CD1c-positive myeloid dendritic cell (primary cell): ENCODE measurements at regions not wholly inside any gene's neighbourhood (a gene's known extent, or its start where the extent isn't known, plus 50 kb on each side); places are given as distances from the start of the nearest gene placed in this dataset.
"Not testable (repeated sequence)": the region's sequence is repeated elsewhere in the genome, so short reads cannot be mapped to it uniquely, and the experiment has no call there.

Experiments used
- DNase-seq: peaks from one replicate; pipeline ENCODE4 v3.0.0-alpha.2; 2016; ENCODE audit errors: extremely low spot score

DNA sequence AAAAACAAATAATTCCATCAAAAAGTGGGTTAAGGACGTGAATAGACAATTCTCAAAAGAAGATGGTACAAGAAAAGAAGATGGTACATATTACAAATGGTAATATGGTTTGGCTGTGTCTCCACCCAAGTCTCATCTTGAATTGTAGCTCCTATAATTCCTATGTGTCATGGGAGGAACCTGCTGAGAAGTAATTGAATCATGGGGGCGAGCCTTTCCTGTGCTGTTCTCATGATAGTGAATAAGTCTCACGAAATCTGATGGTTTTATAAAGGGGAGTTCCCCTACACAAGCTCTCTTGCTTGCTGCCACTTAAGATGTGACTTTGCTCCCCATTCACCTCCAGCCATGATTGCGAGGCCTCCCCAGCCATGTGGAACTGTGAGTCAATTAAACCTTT is 172.9 kb downstream of the C11orf91 start:
- DNase-seq, result not testable (repeated sequence)

DNA sequence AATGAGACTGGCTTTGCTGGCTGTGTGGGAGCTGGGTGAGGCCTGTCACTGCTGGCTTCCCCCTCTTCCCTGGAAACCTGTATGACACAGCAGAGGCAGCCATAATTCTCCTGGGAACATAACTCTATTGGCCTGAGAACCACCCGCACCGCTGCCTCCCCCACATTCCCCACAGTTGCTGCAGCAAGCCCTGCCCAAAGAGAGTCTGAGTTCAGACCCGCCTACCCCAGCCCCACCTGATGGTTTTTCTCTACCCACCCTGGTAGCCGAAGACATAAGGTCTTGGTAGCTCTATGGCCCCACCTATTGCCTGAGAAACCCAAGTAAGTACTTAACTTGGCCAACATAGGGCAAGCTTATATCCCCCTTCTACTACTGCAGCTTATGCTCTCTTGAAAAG is 174.8 kb downstream of the C11orf91 start:
- DNase-seq, result no peak

DNA sequence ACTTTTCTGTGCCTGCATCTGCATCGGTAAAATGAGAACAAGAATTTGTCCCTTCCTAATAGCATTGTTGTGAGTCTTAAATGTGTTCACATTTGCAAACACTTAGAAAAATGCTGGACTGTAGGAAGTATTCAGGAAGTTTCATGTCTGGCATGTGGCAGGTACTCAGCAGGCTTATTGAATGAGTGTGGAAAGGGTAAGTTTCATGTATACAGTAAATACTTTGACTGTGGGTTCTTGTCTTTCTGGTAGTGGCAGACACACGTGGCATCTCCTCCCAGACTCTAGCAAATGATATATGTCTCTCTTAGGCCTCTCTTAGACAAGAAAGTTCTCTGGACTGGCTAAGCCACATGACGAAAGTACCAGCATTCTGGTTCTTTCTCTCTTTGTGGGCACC is 179.2 kb downstream of the C11orf91 start:
- no peak for DNase-seq

DNA sequence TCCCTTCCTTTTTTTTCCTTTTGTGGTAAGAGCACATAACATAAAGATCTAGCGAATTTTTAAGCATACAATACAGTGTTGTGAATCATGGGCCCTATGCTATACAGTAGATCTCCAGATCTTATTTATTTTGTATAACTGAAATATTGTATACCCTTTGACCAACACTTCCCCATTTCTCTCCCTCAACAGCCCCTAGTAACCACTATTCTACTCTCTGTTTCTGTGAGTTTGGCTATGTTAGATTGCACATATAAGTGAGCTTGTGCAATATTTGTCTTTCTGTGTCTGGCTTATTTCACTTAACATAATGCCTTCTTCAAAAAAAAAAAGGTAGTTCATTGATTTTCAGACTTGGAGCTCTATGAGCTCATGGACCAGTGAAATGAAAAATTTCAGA is 180.5 kb downstream of the C11orf91 start:
- DNase-seq, result no peak

DNA sequence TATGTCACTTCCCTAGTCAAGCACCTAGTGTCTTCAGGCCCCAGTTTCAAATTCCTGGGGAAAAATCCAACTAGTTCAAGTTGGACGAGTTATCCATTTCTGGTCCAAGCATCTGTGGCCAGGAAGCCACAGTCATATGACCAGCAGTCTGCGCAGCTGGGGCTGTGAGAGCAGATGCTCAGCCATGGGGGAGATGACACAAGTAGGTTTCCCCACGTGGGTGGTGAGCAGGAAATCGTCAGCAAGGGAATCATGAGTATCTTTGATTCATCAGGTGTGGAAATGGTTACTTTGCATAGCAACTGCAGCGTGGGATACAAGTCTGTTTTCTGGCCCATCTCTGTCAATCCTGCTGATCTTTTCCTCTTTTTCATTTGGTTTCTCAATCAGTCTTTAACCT is 185.3 kb downstream of the C11orf91 start:
- DNase-seq, result no peak

DNA sequence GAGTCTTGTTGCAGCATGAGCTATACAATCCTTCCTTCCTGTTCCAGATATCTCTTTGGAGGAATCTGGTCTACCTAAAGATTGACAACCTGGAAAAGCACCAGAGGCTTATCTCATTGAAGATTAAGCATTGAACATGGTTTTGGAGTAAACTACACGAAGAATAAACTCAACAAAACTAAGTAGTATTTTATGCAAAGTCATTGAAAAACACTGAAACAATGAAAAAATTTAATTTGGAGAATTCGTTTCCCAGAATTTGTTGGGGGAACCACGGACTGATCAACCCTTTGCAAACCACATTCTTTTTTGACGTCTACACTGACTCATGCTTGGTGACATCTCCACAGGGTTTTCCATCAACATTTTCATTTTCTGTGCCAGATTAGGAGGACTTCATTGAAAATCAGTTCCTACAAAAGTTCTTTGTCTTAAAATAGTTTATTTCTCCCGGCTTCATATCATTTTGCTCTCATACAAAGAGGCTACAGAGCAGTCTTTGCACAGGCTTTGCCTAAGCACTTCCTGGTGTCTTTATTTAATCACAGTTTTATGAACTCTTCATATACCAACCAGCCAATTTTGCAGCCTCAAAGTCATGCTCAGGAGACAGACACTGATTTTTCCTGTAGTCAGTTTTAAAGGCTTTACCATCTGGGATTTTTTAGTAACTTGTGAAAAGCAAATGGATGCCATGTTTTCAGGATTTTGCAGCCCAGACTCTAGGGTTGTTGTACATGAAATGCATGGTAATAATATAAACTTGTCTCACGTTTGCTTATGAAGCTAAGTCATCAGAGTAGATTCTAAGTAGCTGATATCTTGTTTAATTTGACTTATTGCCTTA is 186.3 kb downstream of the C11orf91 start:
- DNase-seq, result no peak

DNA sequence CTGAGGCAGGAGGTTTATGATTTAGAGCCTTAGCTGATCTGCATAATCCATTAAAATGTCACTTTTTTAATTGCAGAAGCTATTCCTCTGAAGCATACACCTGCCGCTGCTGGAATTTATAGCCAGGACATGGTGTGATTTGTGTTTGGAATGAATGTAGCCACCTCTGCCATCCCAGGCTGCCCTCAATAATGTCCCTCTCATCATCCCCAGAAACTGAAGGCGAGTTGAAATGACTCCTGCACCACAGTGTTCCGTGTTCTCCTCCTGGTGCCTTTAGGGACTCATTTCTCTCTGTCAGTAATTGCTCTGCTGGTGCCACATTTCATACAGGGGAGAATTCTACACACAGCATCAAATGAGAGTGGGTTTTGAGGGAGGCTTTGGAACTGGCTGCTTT is 191.0 kb downstream of the C11orf91 start:
- no peak for DNase-seq

DNA sequence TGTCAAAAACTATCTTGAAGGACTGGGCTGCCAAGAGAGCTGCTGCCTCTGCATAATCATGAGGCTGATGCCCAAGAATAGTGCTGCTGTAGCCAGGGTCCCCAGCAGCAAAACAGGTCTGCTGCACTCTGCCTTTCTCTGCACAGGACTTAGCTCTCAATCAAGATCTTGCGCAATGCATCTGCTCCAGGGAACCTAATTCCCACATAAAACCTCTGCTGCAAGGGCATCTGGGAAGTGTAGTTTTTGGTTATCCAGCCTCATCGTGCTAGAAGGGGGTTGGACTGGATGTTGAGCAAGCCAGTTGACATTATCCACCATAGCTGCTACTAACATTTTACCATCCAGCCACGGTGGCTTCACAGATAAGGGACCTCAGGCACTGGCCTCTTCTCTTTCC is 192.7 kb downstream of the C11orf91 start:
- DNase-seq, result peak; percentile 1

DNA sequence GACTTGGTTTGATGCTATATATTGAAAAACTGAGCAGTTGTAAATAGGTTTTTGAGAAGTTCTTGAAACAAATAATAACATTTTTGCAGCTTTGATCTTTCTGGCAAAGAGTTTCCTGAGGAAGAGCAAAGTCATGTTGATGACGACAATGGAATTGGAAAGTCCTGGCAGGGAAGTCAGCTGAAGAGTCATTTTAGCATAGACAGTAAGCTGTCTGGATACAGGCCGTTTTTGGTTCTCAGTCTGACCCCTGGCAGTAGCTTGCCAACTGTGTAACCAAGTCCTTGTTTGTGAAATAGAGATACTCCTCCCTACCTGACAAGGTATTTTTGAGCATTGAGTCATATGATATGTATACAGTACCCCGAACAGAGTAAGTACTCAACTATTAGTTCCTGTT is 193.3 kb downstream of the C11orf91 start:
- no peak for DNase-seq

DNA sequence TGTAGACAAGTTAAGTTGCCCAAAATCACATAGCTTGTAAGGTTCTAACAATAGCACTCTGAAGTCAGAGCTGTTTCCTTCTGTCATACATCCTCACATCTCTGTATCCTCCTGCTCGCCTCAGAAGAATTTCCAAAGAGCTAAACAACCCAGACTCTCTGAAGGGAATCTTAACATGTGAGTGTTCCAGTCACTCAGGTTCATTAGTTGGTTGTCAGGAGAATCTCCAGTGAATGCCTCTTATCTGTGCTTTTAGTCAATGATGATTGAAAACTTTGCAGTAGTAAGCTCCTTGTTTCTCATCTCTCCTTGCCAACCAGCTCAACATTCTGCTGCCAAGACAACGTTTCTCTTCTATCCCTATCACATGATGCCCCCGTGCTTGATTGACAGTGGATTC is 195.5 kb downstream of the C11orf91 start:
- DNase-seq, result no peak

DNA sequence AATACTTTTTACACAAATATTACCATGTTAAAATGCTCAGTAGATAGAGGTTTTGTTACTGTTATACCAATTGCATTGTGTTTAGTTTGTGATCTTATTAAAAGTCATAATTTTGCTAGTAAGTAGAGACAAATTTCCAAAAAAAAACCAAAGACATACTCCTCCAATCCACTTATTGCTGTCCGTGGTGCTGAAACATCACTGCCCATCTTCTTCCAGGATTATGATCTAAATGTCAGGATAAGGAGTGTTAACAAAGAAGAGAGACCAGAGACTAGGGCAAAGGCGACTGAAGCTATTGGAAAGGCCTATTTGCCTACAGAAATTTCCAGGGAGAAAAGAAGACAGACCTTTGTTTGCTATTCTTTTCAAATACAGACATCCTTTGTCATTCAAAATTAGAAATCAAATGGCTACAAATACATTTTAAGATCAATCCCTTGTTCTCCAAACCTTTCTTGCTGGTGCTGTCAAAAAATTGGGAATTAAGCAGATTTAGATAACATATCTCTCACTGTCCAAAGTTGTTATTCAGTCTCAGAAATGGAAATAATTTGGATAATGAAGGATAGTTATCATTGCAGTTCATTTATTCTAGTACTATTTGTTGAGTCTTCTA is 199.7 kb downstream of the C11orf91 start:
- no peak for DNase-seq

DNA sequence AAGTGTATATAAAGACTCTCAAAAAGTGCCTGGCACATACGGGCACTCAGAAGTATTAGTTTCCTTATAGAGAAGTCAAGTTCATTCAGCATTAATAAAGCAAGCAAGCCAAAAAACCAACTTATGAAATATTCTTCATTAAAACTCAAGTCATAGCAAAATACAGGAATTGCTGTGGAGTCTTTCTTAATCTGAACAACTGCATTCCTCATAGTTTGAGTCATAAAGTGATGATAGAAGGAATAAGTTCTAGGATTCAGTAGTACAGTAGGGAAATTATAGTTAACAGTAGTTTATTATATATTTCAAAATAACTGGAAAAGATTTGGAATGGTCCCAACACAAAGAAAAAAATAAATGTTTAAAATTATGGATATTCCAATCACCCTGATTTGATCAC is 200.3 kb downstream of the C11orf91 start:
- no peak for DNase-seq

DNA sequence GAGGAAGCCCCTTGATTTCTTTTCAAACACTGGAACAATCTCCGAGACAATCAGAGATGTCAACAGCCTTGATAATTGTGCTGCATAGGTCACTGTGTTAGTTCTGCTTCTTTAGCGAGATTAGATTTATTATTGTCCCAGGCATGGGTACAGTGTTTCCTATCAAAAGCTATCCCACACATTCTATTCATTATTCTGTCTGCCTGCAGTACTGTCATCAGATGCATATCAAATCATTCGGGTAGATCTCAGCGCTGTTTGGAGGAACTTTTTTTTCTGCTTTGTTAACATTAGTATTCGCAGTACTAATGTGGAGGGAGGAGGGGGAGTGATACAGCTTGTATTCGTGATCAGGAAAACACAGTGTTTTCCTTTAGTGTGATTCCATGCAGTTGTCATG is 208.0 kb downstream of the C11orf91 start:
- DNase-seq, result no peak

DNA sequence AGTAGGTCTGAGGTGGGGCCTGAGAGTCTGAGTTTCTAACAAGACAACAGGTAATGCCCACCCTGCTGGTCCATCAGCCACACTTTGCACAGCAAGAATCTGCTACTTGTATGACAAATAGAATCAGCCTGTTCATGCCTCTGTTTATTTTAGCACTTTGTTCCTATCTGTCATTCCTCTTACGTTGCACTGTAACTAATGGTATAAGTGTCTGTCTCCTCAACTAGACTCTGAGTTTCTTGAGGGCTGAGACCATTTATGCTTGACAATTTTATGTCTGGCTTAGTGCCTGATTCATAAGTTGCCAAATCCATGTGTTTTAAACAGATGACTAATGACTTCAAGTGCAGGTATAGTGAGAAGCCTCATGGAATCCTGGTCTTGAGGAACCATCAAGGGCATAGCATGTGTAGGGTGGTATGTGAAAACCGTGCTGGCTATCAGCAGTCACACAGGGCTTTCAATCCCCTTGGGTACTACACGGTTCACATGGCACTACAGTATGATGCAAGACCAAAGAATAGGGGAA is 209.7 kb downstream of the C11orf91 start:
- DNase-seq, result no peak

DNA sequence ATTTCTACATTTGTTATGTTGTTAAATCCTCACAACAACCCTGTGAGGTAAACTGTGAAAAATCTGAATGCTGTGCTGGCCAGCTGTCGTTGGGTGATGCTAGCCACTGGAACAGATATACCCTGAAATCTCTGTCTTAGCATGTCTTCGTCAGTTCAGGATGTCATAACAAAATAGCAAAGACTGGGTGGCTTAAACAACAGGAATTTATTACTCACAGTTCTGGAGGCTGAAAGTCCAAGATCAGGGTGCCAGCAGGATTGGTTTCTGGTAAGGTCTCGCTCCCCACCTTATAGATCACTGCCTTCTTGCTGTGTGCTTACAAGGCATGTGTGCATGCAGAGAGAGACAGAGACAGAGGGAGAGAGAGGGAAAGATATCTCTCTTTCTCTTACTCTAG is 211.7 kb downstream of the C11orf91 start:
- DNase-seq, result no peak

DNA sequence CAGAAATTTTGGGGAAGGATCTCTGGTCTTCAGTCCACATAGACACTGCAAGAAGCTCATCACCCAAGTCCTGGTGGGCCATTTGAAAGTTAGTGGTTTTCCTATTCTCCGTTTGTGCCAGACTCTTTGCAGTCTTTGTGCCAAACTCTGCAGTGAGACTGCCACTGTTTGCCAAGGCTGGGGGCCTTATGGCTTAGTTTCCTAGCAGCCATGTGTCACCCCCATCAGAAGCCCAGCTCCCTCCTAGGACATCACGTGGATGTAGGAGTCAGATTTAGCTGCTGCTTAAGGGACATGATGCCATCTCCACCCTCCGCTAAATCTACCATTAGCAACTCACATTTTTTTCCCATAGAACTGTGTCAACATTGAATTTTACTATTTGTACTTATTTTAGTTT is 220.0 kb downstream of the C11orf91 start:
- DNase-seq, result no peak

DNA sequence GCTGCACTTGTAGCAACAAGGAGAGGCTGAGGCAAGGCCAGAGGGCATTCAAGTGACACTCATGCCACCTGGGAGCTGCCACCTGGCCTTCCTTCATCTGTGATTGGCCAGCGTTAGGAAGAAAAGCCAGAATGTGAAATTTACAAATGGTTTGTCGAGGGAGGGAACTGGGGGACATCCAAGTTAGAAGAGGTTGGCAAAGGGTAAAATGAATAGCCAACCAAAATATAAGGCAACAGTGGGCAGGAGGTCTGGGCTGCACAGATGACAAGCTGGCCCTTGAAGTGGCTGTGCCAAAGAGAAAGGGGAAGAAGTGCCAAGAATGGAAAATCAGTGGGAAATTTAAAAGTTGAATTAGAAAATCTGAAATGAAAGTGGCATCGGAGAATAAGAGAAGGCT is 221.4 kb downstream of the C11orf91 start:
- no peak for DNase-seq

DNA sequence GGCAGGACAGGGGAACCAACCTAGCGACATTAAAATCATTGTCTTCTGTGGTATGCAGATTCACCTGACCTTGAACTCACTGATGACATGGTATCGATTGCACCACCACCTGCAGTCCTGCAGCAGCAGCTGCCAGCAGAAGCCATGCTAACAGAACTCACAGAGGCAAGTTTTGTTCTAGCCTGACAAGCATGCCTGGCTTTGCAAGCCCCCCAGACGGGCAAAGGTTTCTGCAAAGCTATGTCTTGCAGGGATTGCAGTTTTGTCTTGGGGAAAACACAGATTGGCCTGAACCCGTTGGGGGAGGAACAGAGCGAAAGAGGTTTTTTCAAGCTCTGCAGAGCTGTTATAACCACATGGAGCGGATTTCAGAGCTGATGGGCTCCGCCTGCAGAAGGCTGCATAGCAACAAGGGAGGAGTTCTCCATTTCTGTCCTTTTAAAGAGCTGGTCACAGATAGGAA is 221.0 kb downstream of the HIPK3 start:
- no peak for DNase-seq

DNA sequence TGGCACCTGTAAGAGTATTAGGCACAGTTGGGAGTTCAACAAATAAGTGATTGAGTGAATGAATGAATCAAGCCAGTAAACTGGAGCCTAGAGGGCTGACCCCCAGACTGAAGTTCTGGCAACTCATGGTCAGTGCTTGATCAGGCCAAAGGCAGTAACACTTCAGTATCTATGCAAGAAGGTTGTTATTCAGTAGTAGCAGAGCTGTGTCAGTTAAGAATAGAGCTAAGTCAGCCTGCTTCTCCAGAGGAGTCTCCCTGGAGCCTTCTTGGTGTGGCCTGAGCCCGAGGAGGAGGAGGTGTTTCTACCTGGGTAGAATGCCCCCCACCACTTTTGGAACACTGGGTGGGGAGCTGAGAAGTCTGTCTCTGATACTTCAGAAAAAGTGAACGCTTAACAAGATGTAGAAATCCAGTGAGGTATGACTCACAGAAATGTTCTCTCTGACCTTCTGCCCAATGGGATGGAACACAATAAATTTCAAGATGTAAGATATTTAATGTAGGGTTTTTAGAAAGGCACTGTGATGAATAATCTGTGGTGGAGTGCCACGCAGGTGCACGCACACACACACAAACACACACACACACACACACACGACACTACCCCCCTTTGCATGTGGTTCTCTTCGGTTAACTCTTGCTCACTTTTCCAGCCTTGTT is 219.9 kb downstream of the HIPK3 start:
- DNase-seq, result no peak

DNA sequence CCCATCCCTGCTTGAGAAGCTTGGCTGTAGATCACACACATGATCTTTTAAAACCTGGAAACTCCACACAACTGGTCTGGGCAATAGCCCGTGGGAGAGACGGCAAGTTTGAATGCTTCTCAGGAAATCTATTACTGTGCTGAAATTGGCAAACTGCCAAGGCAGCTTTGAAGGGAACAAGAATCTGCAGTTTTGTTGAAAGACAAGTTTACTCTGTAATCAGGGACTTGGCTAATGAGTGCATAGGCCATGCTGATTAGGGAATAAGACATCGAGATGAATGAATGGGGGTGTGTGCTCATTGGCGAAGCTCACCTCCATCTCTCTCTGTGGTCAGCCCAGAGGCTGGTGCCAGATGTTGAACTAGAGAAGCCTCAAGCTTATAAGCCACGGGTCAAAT is 218.8 kb downstream of the HIPK3 start:
- no peak for DNase-seq

DNA sequence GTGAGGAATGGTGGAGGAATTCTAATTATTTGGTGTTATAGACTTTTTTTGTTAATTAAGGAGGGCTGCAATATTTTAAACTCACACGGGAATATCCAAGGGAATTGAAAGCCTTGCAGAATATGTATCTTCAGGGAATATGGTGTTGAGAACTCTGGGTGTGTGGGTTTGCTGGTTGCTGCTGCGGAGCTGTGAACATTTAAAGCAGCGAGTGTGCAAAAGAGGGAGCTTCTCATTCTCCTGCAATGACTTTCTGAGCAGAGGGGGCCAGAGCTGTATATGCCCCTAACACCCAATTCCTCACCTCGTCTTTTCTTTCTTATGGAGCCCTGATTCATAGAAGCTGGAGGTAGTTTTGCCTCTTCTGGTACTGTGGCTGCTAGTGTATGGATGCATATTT is 217.7 kb downstream of the HIPK3 start:
- DNase-seq, result no peak

DNA sequence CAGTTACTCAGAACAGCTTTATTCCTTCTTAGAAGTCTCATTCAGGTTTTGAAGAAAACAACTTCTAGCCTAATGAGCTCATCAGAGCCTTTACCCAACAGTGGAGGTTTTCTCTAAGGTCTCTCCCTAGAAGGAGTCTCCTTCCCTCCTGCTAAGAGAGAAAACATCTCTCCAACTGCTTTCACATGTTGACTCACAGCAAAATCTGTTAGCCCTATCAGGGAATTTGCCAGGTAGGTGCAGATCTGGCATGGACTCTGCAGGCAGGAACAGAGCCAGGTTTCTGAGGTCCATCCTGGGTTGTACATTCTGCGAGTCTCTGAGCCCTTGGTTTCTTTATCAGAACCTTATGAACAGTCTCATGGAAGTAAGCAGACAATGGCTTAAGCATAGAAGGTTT is 214.4 kb downstream of the HIPK3 start:
- DNase-seq, result no peak

DNA sequence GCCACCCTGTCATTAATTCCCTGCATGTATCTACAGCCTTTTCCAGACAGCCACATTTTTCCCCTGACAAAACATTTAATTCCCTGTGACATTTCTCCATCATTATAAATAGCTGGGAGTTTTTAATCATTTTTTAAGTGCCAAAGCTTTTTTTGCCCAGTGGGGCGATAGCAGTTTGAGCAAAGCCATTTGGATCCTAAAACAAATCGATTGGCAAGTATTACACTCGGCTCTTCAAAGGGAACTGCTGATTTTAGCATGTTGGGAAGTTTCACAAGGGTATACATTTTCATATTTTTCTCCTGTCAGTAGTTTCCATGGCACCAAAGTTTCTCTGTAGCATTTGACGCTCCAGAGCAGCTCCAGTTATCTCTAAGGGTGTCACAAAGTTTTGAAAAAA is 210.8 kb downstream of the HIPK3 start:
- no peak for DNase-seq
